A673 (cell line): ENCODE measurements at regions not wholly inside any gene's neighbourhood (a gene's known extent, or its start where the extent isn't known, plus 50 kb on each side); places are given as distances from the start of the nearest gene placed in this dataset.

Experiments
- EZH2 ChIP-seq: fragments of 200-600 bp; sonication (generic); IDR thresholded peaks from 2 replicates; pipeline ENCODE4 v1.6.1; 2017; ENCODE audit warnings: borderline replicate concordance, low read depth, mild to moderate bottlenecking, mixed read lengths, antibody characterized with exemption, low read length; ENCODE audit not compliant: poor library complexity, severe bottlenecking
- TF ChIP-seq, protein P1 (sequence below): fragments of 300-800, 200-600 bp; sonication (generic); conservative IDR thresholded peaks from 2 replicates; pipeline ENCODE4 v1.5.1; 2017; ENCODE audit warnings: low read depth, mild to moderate bottlenecking, antibody characterized with exemption, low read length, moderate library complexity, mixed read lengths

GRCh38 chr3:197417441-197417840 is 119.0 kb upstream of the DLG1 start:
- TF ChIP-seq EZH2: no peak
- TF ChIP-seq, protein P1, sequence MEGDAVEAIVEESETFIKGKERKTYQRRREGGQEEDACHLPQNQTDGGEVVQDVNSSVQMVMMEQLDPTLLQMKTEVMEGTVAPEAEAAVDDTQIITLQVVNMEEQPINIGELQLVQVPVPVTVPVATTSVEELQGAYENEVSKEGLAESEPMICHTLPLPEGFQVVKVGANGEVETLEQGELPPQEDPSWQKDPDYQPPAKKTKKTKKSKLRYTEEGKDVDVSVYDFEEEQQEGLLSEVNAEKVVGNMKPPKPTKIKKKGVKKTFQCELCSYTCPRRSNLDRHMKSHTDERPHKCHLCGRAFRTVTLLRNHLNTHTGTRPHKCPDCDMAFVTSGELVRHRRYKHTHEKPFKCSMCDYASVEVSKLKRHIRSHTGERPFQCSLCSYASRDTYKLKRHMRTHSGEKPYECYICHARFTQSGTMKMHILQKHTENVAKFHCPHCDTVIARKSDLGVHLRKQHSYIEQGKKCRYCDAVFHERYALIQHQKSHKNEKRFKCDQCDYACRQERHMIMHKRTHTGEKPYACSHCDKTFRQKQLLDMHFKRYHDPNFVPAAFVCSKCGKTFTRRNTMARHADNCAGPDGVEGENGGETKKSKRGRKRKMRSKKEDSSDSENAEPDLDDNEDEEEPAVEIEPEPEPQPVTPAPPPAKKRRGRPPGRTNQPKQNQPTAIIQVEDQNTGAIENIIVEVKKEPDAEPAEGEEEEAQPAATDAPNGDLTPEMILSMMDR: no peak
